ENCODE measurements at regions not wholly inside any gene's neighbourhood (a gene's known extent, or its start where the extent isn't known, plus 50 kb on each side); places are given as distances from the start of the nearest gene placed in this dataset.
A peak's percentile ranks its signal among the peaks of the same experiment; 100 is the strongest.

- no peak for DNase-seq
Measured at GRCh38 chr17:17419166-17419565, 57.6 kb upstream of the MED9 start.

GRCh38 chr17:17419631-17420030 is 57.2 kb upstream of the MED9 start:
- no peak for DNase-seq

- DNase-seq, result no peak
Measured at GRCh38 chr17:17420082-17420481, 56.7 kb upstream of the MED9 start.

GRCh38 chr17:17420561-17421269 is 56.1 kb upstream of the MED9 start:
- DNase-seq, result peak; percentile 46

- no peak for DNase-seq
Measured at GRCh38 chr17:17421346-17422216, 55.2 kb upstream of the MED9 start.

- DNase-seq, result no peak
Measured at GRCh38 chr17:17422217-17422610, 54.6 kb upstream of the MED9 start.

GRCh38 chr17:17422641-17423040 is 54.2 kb upstream of the MED9 start:
- no peak for DNase-seq

GRCh38 chr17:17423656-17424055 is 53.1 kb upstream of the MED9 start:
- no peak for DNase-seq

GRCh38 chr17:17424552-17424951 is 52.2 kb upstream of the MED9 start:
- DNase-seq, result no peak

GRCh38 chr17:17425005-17425404 is 51.8 kb upstream of the MED9 start:
- no peak for DNase-seq

- DNase-seq, result no peak
Measured at GRCh38 chr17:17425591-17425990, 51.2 kb upstream of the MED9 start.

GRCh38 chr17:17426184-17426583 is 50.6 kb upstream of the MED9 start:
- no peak for DNase-seq

All from T1000 (cell line).